Left lobe of liver (tissue), 2 donors: ENCODE measurements at regions not wholly inside any gene's neighbourhood (a gene's known extent, or its start where the extent isn't known, plus 50 kb on each side); places are given as distances from the start of the nearest gene placed in this dataset.

Source experiments
- ATAC-seq: fragments of 200-7000 bp; cut with Tn5 transposase; one replicate; pipeline ENCODE4 v1.9.1; 2020; ENCODE audit warnings: mild to moderate bottlenecking, moderate library complexity
- DNase-seq: peaks from one replicate; pipeline ENCODE4 v3.0.0-alpha.2; 2020; ENCODE audit warnings: low spot score
- donor health status: DM: no; HTN: no; CAD: no; lungs with moderate emphysema.
- donor health status: DM: no; HTN: yes; CAD: no.

DNA sequence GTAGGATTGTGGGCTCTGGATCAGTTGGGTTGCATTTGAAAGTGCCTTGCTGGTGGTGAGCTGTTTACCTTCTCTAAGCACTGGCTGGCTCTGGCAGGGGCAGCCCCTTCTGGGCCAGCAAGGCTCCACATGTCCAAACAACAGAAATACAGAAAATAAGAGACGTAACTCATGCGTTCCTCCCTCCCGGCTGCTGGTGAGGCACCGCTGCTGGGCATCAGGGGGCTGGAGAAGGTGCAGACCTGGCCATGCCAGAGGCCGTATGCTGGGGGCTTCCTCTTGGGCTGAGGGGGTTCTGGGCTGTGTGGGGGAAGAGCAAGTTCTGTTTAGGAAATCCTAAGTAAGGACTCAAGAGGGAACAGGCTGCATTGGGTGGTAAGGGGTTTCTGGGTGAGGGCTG lies 140.6 kb downstream of the URI1 start:
- ATAC-seq = no peak
- DNase-seq = no peak

- DNase-seq (no peak), ATAC-seq (no peak)
These were observed 141.2 kb downstream of the URI1 start for GRCh38 chr19:30083125-30083681.

GRCh38 chr19:30083701-30084156 lies 141.7 kb downstream of the URI1 start:
- no peak for ATAC-seq

GRCh38 chr19:30084390-30084819 lies 142.4 kb downstream of the URI1 start:
- DNase-seq (no peak), ATAC-seq (no peak)

More at GRCh38 chr19:30083701-30084156, 141.7 kb downstream of the URI1 start:
- no peak for DNase-seq

GRCh38 chr19:30085394-30085793 lies 143.4 kb downstream of the URI1 start:
- DNase-seq (no peak), ATAC-seq (no peak)

DNA sequence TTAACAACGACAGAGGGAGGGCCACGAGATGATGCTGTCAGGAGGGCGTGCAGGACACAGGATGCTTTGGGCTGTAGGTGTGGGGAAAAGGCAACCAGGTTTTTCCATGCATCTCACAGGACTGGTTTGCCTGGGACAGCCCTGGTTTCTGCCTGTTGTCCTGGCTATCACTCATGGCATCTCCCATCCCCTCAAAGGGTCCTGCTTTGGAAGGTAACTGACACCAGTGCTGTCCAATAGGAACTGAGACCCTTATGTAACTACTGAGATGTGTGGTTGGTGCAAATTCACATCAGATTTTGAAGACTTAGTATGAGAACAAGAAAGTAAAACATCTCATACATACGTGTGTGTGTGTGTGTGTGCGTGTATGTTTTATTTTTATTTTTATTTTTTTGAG lies 144.2 kb downstream of the URI1 start:
- ATAC-seq = no peak
- no peak for DNase-seq

DNA sequence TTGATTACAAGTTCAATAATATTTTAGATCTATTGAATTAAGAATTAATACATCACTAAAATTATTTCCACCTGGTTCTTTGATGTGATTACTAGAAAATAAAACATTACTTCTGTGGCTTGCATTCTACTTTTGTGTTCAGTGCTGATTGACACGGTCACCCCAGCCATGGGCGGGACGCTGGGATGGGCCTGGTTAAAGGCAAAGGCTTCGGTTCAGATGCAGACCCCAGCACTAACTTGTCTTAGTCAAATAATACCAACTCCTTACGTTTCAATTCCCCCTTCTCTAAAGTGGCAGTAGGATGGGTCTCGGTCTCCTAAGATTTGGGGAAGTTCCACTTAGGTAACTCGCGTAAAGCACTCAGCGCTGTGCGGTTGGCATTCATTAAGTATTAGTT lies 144.9 kb downstream of the URI1 start:
- no peak for ATAC-seq
- DNase-seq = no peak

DNA sequence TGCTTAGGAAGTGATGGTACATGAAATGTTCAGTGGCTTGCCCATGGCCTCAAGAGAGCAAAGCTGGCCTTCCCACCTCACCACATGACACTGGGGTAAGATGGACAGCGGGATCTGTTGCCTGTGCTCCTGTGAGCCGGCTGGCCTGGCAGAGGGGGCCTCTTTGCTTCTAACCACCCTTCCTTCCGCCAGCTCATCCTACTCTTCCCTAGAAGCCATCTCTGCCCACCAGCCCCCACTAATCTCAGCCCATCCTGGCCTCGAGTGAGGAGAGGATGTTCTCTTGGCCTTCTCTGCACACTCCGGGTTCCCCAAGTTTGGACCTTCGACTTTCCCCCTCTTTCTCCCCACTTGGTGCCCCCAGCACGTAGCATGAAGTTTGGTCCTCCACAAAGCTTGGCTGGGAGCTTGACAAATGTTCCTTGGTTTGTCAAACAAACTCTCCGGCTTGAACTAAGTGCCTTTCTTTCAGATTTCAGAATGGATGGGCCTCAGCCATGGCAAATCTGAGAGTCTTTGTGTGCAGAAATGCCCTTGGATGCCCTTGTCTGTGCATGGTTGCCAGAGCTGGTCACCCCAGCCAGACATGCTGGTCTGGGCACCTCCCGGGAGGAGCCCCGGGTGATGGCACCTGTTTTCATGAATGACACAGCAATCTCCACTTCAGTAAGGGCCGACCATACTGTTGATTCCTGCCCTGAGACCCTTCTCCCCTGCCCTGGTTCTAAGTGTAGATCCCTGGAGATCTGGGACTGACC lies 145.5 kb downstream of the URI1 start:
- no peak for ATAC-seq
- no peak for DNase-seq

GRCh38 chr19:30088567-30088966 lies 146.5 kb downstream of the URI1 start:
- DNase-seq = no peak
- no peak for ATAC-seq

DNA sequence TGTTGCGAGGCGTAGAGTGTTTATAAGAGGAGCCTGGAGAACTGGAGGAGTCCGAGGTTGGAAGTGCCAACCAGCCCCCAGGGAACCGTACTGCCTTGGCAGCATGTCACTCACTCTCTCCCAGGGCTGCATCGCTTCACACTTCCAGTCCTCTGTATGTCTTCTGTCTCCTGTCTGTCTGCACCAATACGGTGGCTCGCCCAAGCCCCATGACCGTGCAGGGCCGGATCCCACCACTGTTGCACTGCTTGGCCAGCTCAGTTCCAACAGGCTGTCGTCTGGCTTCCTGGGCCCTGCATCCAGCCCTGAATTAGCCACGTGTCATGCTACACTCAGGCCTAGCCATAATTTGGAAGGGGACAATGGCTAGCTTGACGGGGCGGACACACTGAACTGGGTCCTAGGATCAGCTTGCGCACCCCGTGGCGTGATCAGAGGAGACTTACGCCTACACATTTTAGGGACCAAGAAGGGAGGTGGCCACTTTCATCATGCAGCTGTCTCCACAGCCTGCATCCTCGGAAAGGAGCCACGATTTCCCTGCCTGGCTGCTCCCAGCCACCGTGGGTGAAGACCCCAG lies 147.1 kb downstream of the URI1 start:
- ATAC-seq (no peak), DNase-seq (no peak)

DNA sequence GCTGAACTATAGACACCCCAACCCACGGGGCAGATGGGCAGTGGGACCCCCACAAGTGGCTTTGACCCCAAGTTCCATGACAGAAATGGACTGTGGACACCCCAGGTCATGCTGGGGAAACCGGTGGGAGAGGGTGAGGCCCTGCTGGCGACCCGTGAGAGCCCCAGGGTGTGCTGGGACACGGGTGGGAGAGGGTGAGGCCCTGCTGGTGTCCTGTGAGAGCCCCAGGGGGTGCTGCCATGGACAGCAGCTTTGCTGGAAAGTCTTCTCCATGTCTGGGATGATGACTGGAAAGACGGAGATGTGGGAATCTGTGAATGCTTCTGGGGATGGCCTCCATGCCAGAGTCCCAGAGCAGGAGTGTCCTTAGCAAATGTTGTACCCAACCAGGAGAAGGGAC lies 148.4 kb downstream of the URI1 start:
- ATAC-seq = no peak
- DNase-seq = no peak

DNA sequence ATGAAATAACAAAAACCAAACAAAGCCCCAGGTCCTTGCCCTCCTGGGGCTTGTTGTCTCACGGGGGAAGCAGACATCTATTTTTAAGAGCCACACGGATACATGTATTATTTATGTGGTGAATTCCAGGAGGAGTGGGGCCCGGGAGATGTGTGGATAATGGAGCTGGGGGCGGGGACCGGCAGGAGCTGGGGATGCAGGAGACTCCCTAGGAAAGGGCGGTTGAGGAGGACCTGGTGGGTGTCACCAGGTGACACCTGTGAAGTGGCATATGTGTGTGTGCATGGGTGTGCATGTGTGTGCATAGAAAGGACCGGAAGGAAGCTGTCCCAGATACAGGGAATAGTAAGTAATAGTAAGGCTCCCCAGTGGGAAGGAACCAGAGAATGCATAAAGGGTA lies 148.9 kb downstream of the URI1 start:
- no peak for DNase-seq

DNA sequence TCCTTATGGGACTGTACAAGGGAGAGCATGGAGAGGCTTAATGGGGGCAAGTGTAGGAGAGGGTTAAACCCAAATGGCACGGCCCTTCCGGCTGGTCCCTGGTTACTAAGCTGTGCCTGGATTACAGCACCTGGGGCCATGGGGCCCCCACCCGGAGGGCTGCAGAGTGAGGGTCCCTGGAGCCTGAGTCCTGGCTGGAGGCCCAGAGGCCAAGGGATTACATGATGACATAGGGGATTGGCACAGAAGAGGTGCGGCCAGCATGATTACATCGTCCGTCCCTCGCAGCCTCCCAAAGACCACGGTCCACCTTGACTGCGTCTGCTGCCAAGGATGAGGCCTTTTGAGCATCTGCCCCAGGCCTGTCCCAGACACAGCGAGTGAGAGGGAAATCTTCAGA lies 149.4 kb downstream of the URI1 start:
- DNase-seq = no peak

More for the DNA sequence above, 148.9 kb downstream of the URI1 start:
- ATAC-seq = no peak

GRCh38 chr19:30091856-30092255 lies 149.8 kb downstream of the URI1 start:
- DNase-seq = no peak

More for the DNA sequence above, 149.4 kb downstream of the URI1 start:
- no peak for ATAC-seq

DNA sequence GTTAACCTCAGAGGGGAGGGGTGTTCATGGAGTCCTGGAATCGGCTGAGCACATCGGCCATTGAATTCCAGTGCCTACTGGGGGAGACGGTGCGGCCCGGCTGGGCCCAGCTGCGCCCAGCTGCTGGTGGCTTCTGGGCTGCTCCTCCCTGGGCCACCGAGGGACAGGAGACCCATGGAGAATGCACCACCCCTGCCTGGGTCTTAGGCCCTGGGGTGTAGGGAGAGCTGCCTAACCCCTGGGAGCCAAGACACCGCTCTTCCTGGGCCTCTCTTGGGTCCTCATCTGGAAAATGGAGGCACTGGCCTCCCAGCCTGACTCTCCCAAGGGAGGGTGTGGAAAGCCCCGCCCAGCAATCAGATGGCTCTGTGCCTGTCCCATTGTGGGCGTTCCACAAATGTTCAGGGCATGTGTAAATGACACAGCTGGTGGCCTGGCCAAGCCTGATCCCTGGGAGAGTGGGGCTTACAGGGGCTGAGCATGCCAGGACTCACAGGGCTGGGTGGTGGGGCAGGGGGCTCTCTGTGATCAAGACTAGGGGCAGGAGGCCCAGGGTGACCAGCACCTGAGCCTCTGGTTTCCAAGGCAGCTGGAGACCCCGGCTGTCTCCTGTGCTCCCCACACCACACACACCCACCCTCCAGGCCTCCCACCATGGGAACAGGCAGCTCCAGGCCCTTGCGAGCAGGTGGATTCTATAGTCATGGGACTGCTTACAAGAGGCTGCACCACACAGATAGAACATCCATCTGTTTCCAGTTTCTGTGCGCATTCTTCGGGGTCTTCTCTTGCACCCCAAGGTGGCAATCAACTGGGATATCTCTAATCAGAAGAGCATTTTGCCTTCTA lies 150.9 kb downstream of the URI1 start:
- no peak for DNase-seq
- no peak for ATAC-seq

More at GRCh38 chr19:30091856-30092255, 149.8 kb downstream of the URI1 start:
- ATAC-seq = no peak

DNA sequence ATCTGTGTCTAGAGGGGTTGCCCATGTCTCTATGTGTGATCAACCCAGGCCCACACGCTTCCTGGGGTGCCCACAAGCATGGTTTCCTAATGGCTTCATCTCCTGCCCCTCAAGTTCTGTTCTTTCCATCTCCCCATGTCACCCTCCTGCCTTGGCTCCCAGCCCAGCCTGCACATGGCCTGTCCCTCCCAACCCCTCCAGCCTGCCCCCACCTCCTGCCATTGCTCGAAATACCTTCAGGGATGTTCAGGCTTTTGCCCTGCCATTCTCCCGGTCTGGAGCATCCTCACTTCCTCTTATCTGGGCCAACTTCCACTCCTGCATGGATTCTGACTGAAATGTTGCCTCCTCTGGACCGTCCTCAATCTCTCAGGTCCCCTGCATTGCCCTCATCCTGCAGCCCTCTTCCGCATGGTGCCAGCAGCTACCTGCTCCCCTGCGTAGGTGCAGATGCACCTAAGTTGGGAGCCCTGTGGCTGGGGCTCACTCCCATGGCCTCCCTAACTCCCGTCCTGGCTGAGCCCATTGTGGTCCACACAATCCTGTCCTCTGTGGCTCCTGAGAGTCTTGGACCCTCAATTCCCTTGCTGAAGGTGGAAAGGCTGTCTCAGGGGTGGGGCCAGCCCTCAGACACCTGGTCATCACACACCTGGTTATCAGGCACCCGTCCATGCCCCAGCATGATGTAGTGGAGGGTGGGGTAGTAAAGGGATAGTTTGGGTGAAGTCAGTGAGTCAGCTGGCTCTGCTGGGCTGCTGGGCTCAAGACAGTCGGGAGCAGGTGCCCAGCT lies 152.1 kb downstream of the URI1 start:
- ATAC-seq (no peak), DNase-seq (no peak)

DNA sequence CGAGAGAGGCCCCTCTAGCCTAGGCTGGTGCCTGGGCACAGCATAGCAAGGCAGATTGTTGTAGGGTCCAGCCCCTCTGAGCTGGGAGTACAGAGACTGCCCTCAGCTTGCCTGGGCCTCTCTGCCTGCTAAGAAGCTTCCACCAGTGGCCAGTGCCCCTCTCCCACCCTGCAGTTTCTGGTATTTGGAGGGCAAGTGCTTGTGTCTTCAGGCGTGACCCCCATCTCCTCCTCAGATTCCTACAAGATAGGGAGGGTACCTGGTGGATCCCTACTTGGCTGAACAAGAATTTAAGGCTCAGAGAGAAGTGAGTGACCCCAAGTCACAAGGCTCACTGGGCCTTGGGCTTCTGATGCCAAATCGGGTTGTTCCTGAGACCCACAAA lies 152.7 kb downstream of the URI1 start:
- ATAC-seq (no peak), DNase-seq (no peak)

DNA sequence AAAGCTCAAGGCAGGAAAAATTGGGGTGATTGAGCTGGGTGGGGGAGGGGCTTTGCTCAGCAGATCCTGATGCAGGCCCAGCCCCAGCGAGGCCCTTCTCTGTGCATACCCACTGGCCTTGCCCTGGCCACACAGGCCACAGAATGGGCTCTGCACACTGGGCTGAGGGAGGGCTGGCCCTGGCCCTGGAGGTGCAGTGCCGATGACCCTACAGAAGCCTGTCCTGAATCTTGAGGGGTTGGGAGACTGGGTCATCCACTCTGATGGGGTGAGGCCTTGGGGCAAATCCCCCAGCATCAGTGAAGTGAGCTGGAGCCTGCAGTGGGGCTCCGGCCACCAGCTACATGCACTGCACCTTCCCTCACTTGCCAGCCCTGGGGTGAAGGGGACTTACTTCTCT lies 153.1 kb downstream of the URI1 start:
- ATAC-seq (no peak), DNase-seq (no peak)

GRCh38 chr19:30096596-30097370 lies 154.7 kb downstream of the URI1 start:
- ATAC-seq (no peak), DNase-seq (no peak)
